ENCODE measurements at regions not wholly inside any gene's neighbourhood (a gene's known extent, or its start where the extent isn't known, plus 50 kb on each side); places are given as distances from the start of the nearest gene placed in this dataset.
"Not testable (repeated sequence)": the region's sequence is repeated elsewhere in the genome, so short reads cannot be mapped to it uniquely, and the experiment has no call there.

GRCh38 chr7:138338361-138338760 lies 121.7 kb upstream of the TRIM24 start:
- H3K36me3 Mint-ChIP-seq (ENCODE audit: low read depth, unreplicated experiment): no peaks in the 10 kb centered on the region
- no peaks in the 10 kb centered on the region for H3K4me1 Mint-ChIP-seq (ENCODE audit: low read depth, unreplicated experiment)
- Histone ChIP-seq H3K4me2 (ENCODE audit: low read length) (no peak overlapping the region), H3K36me3 (ENCODE audit: insufficient read depth, low read length) (no peaks in the 10 kb centered on the region), H3K9ac (ENCODE audit: low read length) (no peak overlapping the region), H3K27me3 (ENCODE audit: insufficient read depth, low read length) (no peaks in the 10 kb centered on the region), H3K79me2 (ENCODE audit: insufficient read depth, low read length) (no peaks in the 10 kb centered on the region), H2AFZ (ENCODE audit: low read depth, low read length) (no peak overlapping the region), H4K20me1 (ENCODE audit: insufficient read depth, low read length) (no peaks in the 10 kb centered on the region), H3K4me1 (ENCODE audit: insufficient read depth, low read length) (no peaks in the 10 kb centered on the region), H3K9me3 (ENCODE audit: insufficient read depth, low read depth, low read length) (peaks cover 13% of the 10 kb centered on the region), H3K27ac (ENCODE audit: low read depth, low read length) (no peak overlapping the region), H3K4me3 (ENCODE audit: insufficient read depth, low read depth, low read length) (no peak overlapping the region)
- no peak overlapping the region for H3K27ac Mint-ChIP-seq (ENCODE audit: unreplicated experiment)
- peak; percentile 46 for DNase-seq (ENCODE audit: low read depth)
- no peak for FAIRE-seq
- H3K9me3 Mint-ChIP-seq (ENCODE audit: unreplicated experiment): peaks cover 19% of the 10 kb centered on the region
- no peaks in the 10 kb centered on the region for H3K27me3 Mint-ChIP-seq (ENCODE audit: low read depth, unreplicated experiment)
- no peak overlapping the region for H3K4me3 Mint-ChIP-seq (ENCODE audit: unreplicated experiment)
- TF ChIP-seq EZH2 (IDR thresholded peaks at IDR 0.05; ENCODE audit: insufficient read depth, low read length) (no peak), CTCF (IDR thresholded peaks at IDR 0.05; ENCODE audit: insufficient read depth, low read depth, low read length) (no peak)

GRCh38 chr7:138339229-138339628 lies 120.8 kb upstream of the TRIM24 start:
- H3K36me3 ChIP-seq (ENCODE audit: insufficient read depth, low read length); H3K4me3 Mint-ChIP-seq (ENCODE audit: unreplicated experiment); H3K4me3 ChIP-seq (ENCODE audit: insufficient read depth, low read depth, low read length); H3K4me1 ChIP-seq (ENCODE audit: insufficient read depth, low read length); H3K27me3 ChIP-seq (ENCODE audit: insufficient read depth, low read length); FAIRE-seq; H3K27ac ChIP-seq (ENCODE audit: low read depth, low read length); H3K4me2 ChIP-seq (ENCODE audit: low read length); H2AFZ ChIP-seq (ENCODE audit: low read depth, low read length); H3K79me2 ChIP-seq (ENCODE audit: insufficient read depth, low read length); H3K27ac Mint-ChIP-seq (ENCODE audit: unreplicated experiment); DNase-seq (ENCODE audit: low read depth); H3K9ac ChIP-seq (ENCODE audit: low read length); H3K4me1 Mint-ChIP-seq (ENCODE audit: low read depth, unreplicated experiment); H4K20me1 ChIP-seq (ENCODE audit: insufficient read depth, low read length); H3K36me3 Mint-ChIP-seq (ENCODE audit: low read depth, unreplicated experiment); H3K27me3 Mint-ChIP-seq (ENCODE audit: low read depth, unreplicated experiment): not testable (repeated sequence)
- peaks cover 22% of the 10 kb centered on the region for H3K9me3 Mint-ChIP-seq (ENCODE audit: unreplicated experiment)
- H3K9me3 ChIP-seq (ENCODE audit: insufficient read depth, low read depth, low read length): peaks cover 13% of the 10 kb centered on the region

DNA sequence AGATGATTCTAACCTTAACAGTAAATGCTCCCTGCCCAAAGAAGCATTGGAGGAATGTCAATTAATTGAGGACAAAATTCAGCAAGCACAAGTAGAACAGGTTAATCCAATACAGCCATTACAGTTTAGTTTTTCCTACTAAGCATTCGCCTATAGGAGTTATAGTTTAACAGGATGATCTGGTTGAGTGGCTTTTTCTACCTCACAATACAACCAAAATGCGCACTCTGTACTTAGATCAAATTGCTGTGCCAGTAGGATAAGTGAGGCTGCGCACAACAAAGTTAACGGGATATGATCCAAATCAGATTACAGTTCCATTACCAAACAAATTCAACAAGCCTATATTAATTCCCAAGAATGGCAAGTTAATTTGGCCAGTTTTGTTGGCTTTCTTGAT lies 117.1 kb upstream of the TRIM24 start:
- no peak overlapping the region for H3K27ac Mint-ChIP-seq (ENCODE audit: unreplicated experiment)
- no peak for FAIRE-seq

More for the DNA sequence above, 117.1 kb upstream of the TRIM24 start:
- no peak for DNase-seq (ENCODE audit: low read depth)
- no peak overlapping the region for H3K9ac ChIP-seq (ENCODE audit: low read length)
- no peaks in the 10 kb centered on the region for H4K20me1 ChIP-seq (ENCODE audit: insufficient read depth, low read length)
- no peak overlapping the region for H3K4me2 ChIP-seq (ENCODE audit: low read length)
- TF ChIP-seq CTCF (IDR thresholded peaks at IDR 0.05; ENCODE audit: insufficient read depth, low read depth, low read length) (no peak), EZH2 (IDR thresholded peaks at IDR 0.05; ENCODE audit: insufficient read depth, low read length) (no peak)
- no peak overlapping the region for H3K4me3 ChIP-seq (ENCODE audit: insufficient read depth, low read depth, low read length)
- H3K27ac ChIP-seq (ENCODE audit: low read depth, low read length): no peak overlapping the region
- H3K4me1 ChIP-seq (ENCODE audit: insufficient read depth, low read length): no peaks in the 10 kb centered on the region
- no peak overlapping the region for H2AFZ ChIP-seq (ENCODE audit: low read depth, low read length)
- no peaks in the 10 kb centered on the region for H3K36me3 ChIP-seq (ENCODE audit: insufficient read depth, low read length)
- H3K27me3 ChIP-seq (ENCODE audit: insufficient read depth, low read length): no peaks in the 10 kb centered on the region
- Mint-ChIP-seq H3K36me3 (ENCODE audit: low read depth, unreplicated experiment) (peaks cover 3% of the 10 kb centered on the region), H3K4me3 (ENCODE audit: unreplicated experiment) (no peak overlapping the region), H3K27me3 (ENCODE audit: low read depth, unreplicated experiment) (no peaks in the 10 kb centered on the region), H3K9me3 (ENCODE audit: unreplicated experiment) (peaks cover 37% of the 10 kb centered on the region), H3K4me1 (ENCODE audit: low read depth, unreplicated experiment) (no peaks in the 10 kb centered on the region)
- peaks cover 25% of the 10 kb centered on the region for H3K9me3 ChIP-seq (ENCODE audit: insufficient read depth, low read depth, low read length)
- H3K79me2 ChIP-seq (ENCODE audit: insufficient read depth, low read length): no peaks in the 10 kb centered on the region

Data from astrocyte (in vitro differentiated cells and primary cell).